Fibroblast of skin of scalp (primary cell): ENCODE measurements at regions not wholly inside any gene's neighbourhood (a gene's known extent, or its start where the extent isn't known, plus 50 kb on each side); places are given as distances from the start of the nearest gene placed in this dataset.
"Not testable (repeated sequence)": the region's sequence is repeated elsewhere in the genome, so short reads cannot be mapped to it uniquely, and the experiment has no call there.

Experiments used
- DNase-seq: peaks from one replicate; pipeline ENCODE4 v3.0.0-alpha.2; 2013

- DNase-seq: no peak
These were observed 87.4 kb upstream of the AGAP1 start for GRCh38 chr2:235406430-235406829.

- DNase-seq: no peak
These were observed 81.8 kb upstream of the AGAP1 start for GRCh38 chr2:235411905-235412485.

GRCh38 chr2:235413064-235413463, 80.8 kb upstream of the AGAP1 start:
- DNase-seq: no peak

- DNase-seq: no peak
These were observed 79.4 kb upstream of the AGAP1 start for GRCh38 chr2:235414422-235414821.

GRCh38 chr2:235416858-235417499, 76.9 kb upstream of the AGAP1 start:
- DNase-seq: peak; percentile 41

- peak; percentile 21 for DNase-seq
These were observed 74.9 kb upstream of the AGAP1 start for GRCh38 chr2:235418918-235419317.

GRCh38 chr2:235419996-235420395, 73.8 kb upstream of the AGAP1 start:
- DNase-seq: no peak

- DNase-seq: no peak
These were observed 72.2 kb upstream of the AGAP1 start for GRCh38 chr2:235421618-235422017.

GRCh38 chr2:235430366-235431083, 63.3 kb upstream of the AGAP1 start:
- no peak for DNase-seq

GRCh38 chr2:235432741-235433520, 60.9 kb upstream of the AGAP1 start:
- no peak for DNase-seq

- peak; percentile 22 for DNase-seq
These were observed 60.0 kb upstream of the AGAP1 start for GRCh38 chr2:235433860-235434259.

GRCh38 chr2:235439959-235440662, 53.7 kb upstream of the AGAP1 start:
- no peak for DNase-seq

GRCh38 chr2:235443580-235443979, 50.3 kb upstream of the AGAP1 start:
- DNase-seq: not testable (repeated sequence)
